Astrocyte (in vitro differentiated cells and primary cell): ENCODE measurements at regions not wholly inside any gene's neighbourhood (a gene's known extent, or its start where the extent isn't known, plus 50 kb on each side); places are given as distances from the start of the nearest gene placed in this dataset.

Experiments
- CTCF ChIP-seq: IDR thresholded peaks from 2 replicates; pipeline ENCODE4 v1.5.1; 2011; ENCODE audit warnings: low read depth, mild to moderate bottlenecking, inconsistent platforms, low read length, moderate library complexity; ENCODE audit not compliant: insufficient read depth
- EZH2 ChIP-seq: IDR thresholded peaks from 2 replicates; pipeline ENCODE4 v1.6.1; 2012; ENCODE audit warnings: mild to moderate bottlenecking, low read length, inconsistent platforms; ENCODE audit not compliant: insufficient read depth

GRCh38 chr4:186919340-186919739 lies 195.7 kb upstream of the FAT1 start:
- TF ChIP-seq CTCF (no peak), EZH2 (no peak)
